HCT116 (cell line): ENCODE measurements at regions not wholly inside any gene's neighbourhood (a gene's known extent, or its start where the extent isn't known, plus 50 kb on each side); places are given as distances from the start of the nearest gene placed in this dataset.

ENCODE experiments used
- ATAC-seq: fragments of 200-7000 bp; cut with Tn5 transposase; 2 replicates; pipeline ENCODE4 v1.9.1; 2020; ENCODE audit warnings: mild to moderate bottlenecking, moderate library complexity
- BruUV-seq: library from RNA; stranded (reverse); fragments of 400-500 nt; replicated peaks from 2 replicates; lab custom pipeline; 2021; lab: Mats Ljungman, UMichigan
- CTCF ChIA-PET: fragments of 300-600 bp; sonication (Branson Sonifier 250); formaldehyde crosslinking; loops from one replicate; lab custom pipeline; 2021; ENCODE audit warnings: antibody characterized with exemption; lab: Charles Lee
- POLR2A ChIA-PET: fragments of 300-600, 350-600 bp; sonication (Branson Sonifier 250); formaldehyde crosslinking; loops from one replicate; lab custom pipeline; 2021; ENCODE audit warnings: antibody characterized with exemption; lab: Charles Lee
- RAD21 ChIA-PET, 2 experiments: fragments of 300-600 bp; sonication (Branson Sonifier 250); formaldehyde crosslinking; loops; one replicate each; lab custom pipeline; 2023; ENCODE audit warnings: low total read pairs in 2 of 2; ENCODE audit not compliant: uncharacterized antibody in 2 of 2, unreplicated experiment in 2 of 2, low non-redundant PET in 1 of 2; lab: Charles Lee
- DNase-seq: peaks from one replicate; pipeline ENCODE4 v3.0.0-alpha.2; 2010; ENCODE audit warnings: low read depth, low spot score
- H2AFZ ChIP-seq: fragments of 200-600 bp; shearing (Covaris generic), sonication (generic); 2 replicates; pipeline ENCODE4 v1.6.1; 2017; ENCODE audit warnings: low read depth, mixed run types, mixed read lengths, antibody characterized with exemption, low read length; ENCODE audit not compliant: poor library complexity, severe bottlenecking
- H3K27ac ChIP-seq: 2 replicates; pipeline ENCODE4 v1.5.1; 2012; ENCODE audit warnings: low read depth, low read length
- H3K27me3 ChIP-seq: fragments of 200-600 bp; sonication (generic); 2 replicates; pipeline ENCODE4 v1.6.1; 2016; ENCODE audit warnings: mixed run types, low read length, mixed read lengths; ENCODE audit not compliant: insufficient read depth
- H3K36me3 ChIP-seq, 2 experiments: fragments of 200-500 bp in 1 of 2; fragments of 200-600 bp in 1 of 2; sonication (Bioruptor generic) in 1 of 2; sonication (generic) in 1 of 2; 2 replicates each; pipeline versions ENCODE4 v1.5.1 to v1.6.1; 2014 to 2016; ENCODE audit warnings: low read length in 2 of 2, inconsistent platforms in 1 of 2, mixed read lengths in 1 of 2, mixed run types in 1 of 2; ENCODE audit not compliant: insufficient read depth in 2 of 2, control insufficient read depth in 1 of 2
- H3K4me1 ChIP-seq, 2 experiments: fragments of 200-600 bp in 1 of 2; sonication (generic) in 1 of 2; 2 replicates each; pipeline versions ENCODE4 v1.5.1 to v1.6.1; 2012 to 2017; ENCODE audit warnings: low read length in 2 of 2, inconsistent platforms in 1 of 2, mild to moderate bottlenecking in 1 of 2, mixed read lengths in 1 of 2, mixed run types in 1 of 2, moderate library complexity in 1 of 2; ENCODE audit not compliant: insufficient read depth in 2 of 2, control insufficient read depth in 1 of 2
- H3K4me2 ChIP-seq: fragments of 200-600 bp; sonication (generic); 2 replicates; pipeline ENCODE4 v1.6.1; 2017; ENCODE audit warnings: mixed run types, low read length, mixed read lengths
- H3K4me3 ChIP-seq, 2 experiments: fragments of 200-600 bp in 1 of 2; sonication (generic) in 1 of 2; replicated peaks in 1 of 2; 2 replicates each; pipeline ENCODE4 v1.5.1; 2011 to 2016; ENCODE audit warnings: low read length in 2 of 2, control low read depth in 1 of 2, low read depth in 1 of 2, mild to moderate bottlenecking in 1 of 2, mixed read lengths in 1 of 2, mixed run types in 1 of 2
- H3K79me2 ChIP-seq: fragments of 200-600 bp; sonication (generic); 2 replicates; pipeline ENCODE4 v1.6.1; 2017; ENCODE audit warnings: mild to moderate bottlenecking, mixed run types, low read length, moderate library complexity, mixed read lengths; ENCODE audit not compliant: insufficient read depth
- H3K9ac ChIP-seq: fragments of 200-600 bp; sonication (generic); 2 replicates; pipeline ENCODE4 v1.6.1; 2016; ENCODE audit warnings: low read length, mixed read lengths
- H3K9me2 ChIP-seq: fragments of 200-600 bp; sonication (generic), shearing (Covaris generic); 2 replicates; pipeline ENCODE4 v1.6.1; 2017; ENCODE audit warnings: mixed run types, mild to moderate bottlenecking, moderate library complexity; ENCODE audit not compliant: insufficient read depth
- H3K9me3 ChIP-seq, 2 experiments: fragments of 200-500 bp in 1 of 2; fragments of 200-600 bp in 1 of 2; sonication (Bioruptor generic) in 1 of 2; sonication (generic) in 1 of 2; 2 replicates each; pipeline ENCODE4 v1.6.1; 2014 to 2017; ENCODE audit warnings: low read length in 2 of 2, mixed read lengths in 2 of 2, inconsistent platforms in 1 of 2, low read depth in 1 of 2, mild to moderate bottlenecking in 1 of 2, mixed run types in 1 of 2, moderate library complexity in 1 of 2; ENCODE audit not compliant: control insufficient read depth in 1 of 2, insufficient read depth in 1 of 2
- H4K20me1 ChIP-seq: fragments of 200-600 bp; sonication (generic), shearing (Covaris generic); 2 replicates; pipeline ENCODE4 v1.6.1; 2017; ENCODE audit warnings: mixed run types, mild to moderate bottlenecking, moderate library complexity; ENCODE audit not compliant: insufficient read depth
- ATF3 ChIP-seq: IDR thresholded peaks from 2 replicates; pipeline ENCODE4 v1.6.1; 2012
- CBX3 ChIP-seq: IDR thresholded peaks from 2 replicates; pipeline ENCODE4 v1.6.1; 2012; ENCODE audit warnings: low read depth
- CEBPB ChIP-seq: IDR thresholded peaks from 2 replicates; pipeline ENCODE4 v1.6.1; 2012; ENCODE audit warnings: low read depth
- EGR1 ChIP-seq: IDR thresholded peaks from 2 replicates; pipeline ENCODE4 v1.6.1; 2012; ENCODE audit warnings: low read depth
- ELF1 ChIP-seq: IDR thresholded peaks from 2 replicates; pipeline ENCODE4 v1.6.1; 2012; ENCODE audit warnings: low read depth, borderline replicate concordance
- EZH2 ChIP-seq: fragments of 200-600 bp; sonication (generic); IDR thresholded peaks from 2 replicates; pipeline ENCODE4 v1.6.1; 2017; ENCODE audit warnings: antibody characterized with exemption, mixed run types
- FOSL1 ChIP-seq: IDR thresholded peaks from 2 replicates; pipeline ENCODE4 v1.6.1; 2012; ENCODE audit warnings: low read depth
- JUND ChIP-seq: IDR thresholded peaks from 2 replicates; pipeline ENCODE4 v1.6.1; 2012
- MAX ChIP-seq: IDR thresholded peaks from 2 replicates; pipeline ENCODE4 v1.6.1; 2012
- POLR2A ChIP-seq: IDR thresholded peaks from 2 replicates; pipeline ENCODE4 v1.7.0; 2011; ENCODE audit warnings: borderline replicate concordance; ENCODE audit not compliant: insufficient read depth, insufficient read length; ENCODE audit errors: extremely low read depth
- POLR2AphosphoS5 ChIP-seq: IDR thresholded peaks from 2 replicates; pipeline ENCODE4 v1.6.1; 2011; ENCODE audit warnings: mild to moderate bottlenecking, low read depth, low read length, moderate library complexity
- RAD21 ChIP-seq: IDR thresholded peaks from 2 replicates; pipeline ENCODE4 v1.6.1; 2012; ENCODE audit warnings: low read depth, mild to moderate bottlenecking
- REST ChIP-seq: IDR thresholded peaks from 2 replicates; pipeline ENCODE4 v1.6.1; 2012; ENCODE audit warnings: low read depth
- SP1 ChIP-seq: IDR thresholded peaks from 2 replicates; pipeline ENCODE4 v1.6.1; 2012; ENCODE audit warnings: low read depth
- SRF ChIP-seq: IDR thresholded peaks from 2 replicates; pipeline ENCODE4 v1.6.1; 2012; ENCODE audit warnings: low read depth
- TCF7L2 ChIP-seq: IDR thresholded peaks from 2 replicates; pipeline ENCODE4 v1.7.0; 2011; ENCODE audit warnings: borderline replicate concordance, inconsistent platforms; ENCODE audit not compliant: insufficient read depth, insufficient read length; ENCODE audit errors: extremely low read depth
- YY1 ChIP-seq: IDR thresholded peaks from 2 replicates; pipeline ENCODE4 v1.6.1; 2011; ENCODE audit warnings: low read length, low read depth, moderate library complexity, mild to moderate bottlenecking; ENCODE audit not compliant: insufficient replicate concordance; ENCODE audit errors: extremely low read depth
- ZBTB33 ChIP-seq: IDR thresholded peaks from 2 replicates; pipeline ENCODE4 v1.6.1; 2011; ENCODE audit warnings: mild to moderate bottlenecking, low read length, moderate library complexity; ENCODE audit not compliant: insufficient replicate concordance; ENCODE audit errors: extremely low read depth
- ZFX ChIP-seq: fragments of 450-650 bp; IDR thresholded peaks from 2 replicates; pipeline ENCODE4 v1.6.1; 2017
- intact Hi-C: fragments of 100-400 bp; cut with micrococcal nuclease; formaldehyde crosslinking; loops from 2 replicates; pipeline ENCODE4 v1.10.0; 2022

GRCh38 chr7:24390376-24391157 is 106.6 kb downstream of the NPY start:
- DNase-seq (no peak), ATAC-seq (no peak)
- Histone ChIP-seq H3K9me2 (no peaks in the 10 kb centered on the region), H3K9ac (no peak overlapping the region), H4K20me1 (no peaks in the 10 kb centered on the region), H3K36me3 (no peaks in the 10 kb centered on the region), H3K4me2 (no peak overlapping the region), H2AFZ (no peak overlapping the region), H3K27ac (no peak overlapping the region), H3K27me3 (peaks cover 7% of the 10 kb centered on the region; the same call in 1 of the 2 replicates), H3K4me1 (no peaks in the 10 kb centered on the region), H3K9me3 (no peaks in the 10 kb centered on the region), H3K79me2 (no peaks in the 10 kb centered on the region), H3K4me3 (no peak overlapping the region)
- CTCF ChIA-PET, result interaction anchor here (0.6 kb wide), 1 partner anchor 9 kb away, joined by 3 read pairs; no protein-coding TSS in a partner anchor
- RAD21 ChIA-PET, result no interaction called here
- POLR2A ChIA-PET, result no interaction called here
- intact Hi-C loops, result no loop called here
- TF ChIP-seq FOSL1 (no peak), EGR1 (no peak), RAD21 (no peak), JUND (no peak), REST (no peak), POLR2A (no peak), CEBPB (no peak), POLR2AphosphoS5 (no peak), EZH2 (no peak), ATF3 (no peak), ZFX (no peak), CBX3 (no peak), SRF (no peak), TCF7L2 (no peak), MAX (no peak), ELF1 (no peak), ZBTB33 (no peak), YY1 (no peak), SP1 (no peak)
- BruUV-seq, result no TSS peak
